Coronary artery (tissue), 2 donors: ENCODE measurements at regions not wholly inside any gene's neighbourhood (a gene's known extent, or its start where the extent isn't known, plus 50 kb on each side); places are given as distances from the start of the nearest gene placed in this dataset.

Experiments
- DNase-seq: peaks from one replicate; pipeline ENCODE4 v3.0.0-alpha.2; 2017; ENCODE audit warnings: low spot score
- H3K27ac ChIP-seq, 2 donors: fragments of 200-600 bp; sonication (generic); one replicate each; pipeline ENCODE4 v1.5.1; 2016 to 2019
- H3K4me3 ChIP-seq: fragments of 200-600 bp; sonication (generic); 2 replicates; pipeline ENCODE4 v1.5.1; 2016; ENCODE audit warnings: mild to moderate bottlenecking, moderate library complexity
- TF ChIP-seq, protein P1 (sequence below): fragments of 200-600 bp; sonication (generic); IDR thresholded peaks from one replicate; pipeline ENCODE4 v1.5.1; 2019; ENCODE audit warnings: antibody characterized with exemption

GRCh38 chr9:105171589-105171988 lies 72.9 kb upstream of the SLC44A1 start:
- Histone ChIP-seq H3K4me3 (no peak overlapping the region), H3K27ac (no peak overlapping the region)
- no peak for DNase-seq
- TF ChIP-seq, protein P1, sequence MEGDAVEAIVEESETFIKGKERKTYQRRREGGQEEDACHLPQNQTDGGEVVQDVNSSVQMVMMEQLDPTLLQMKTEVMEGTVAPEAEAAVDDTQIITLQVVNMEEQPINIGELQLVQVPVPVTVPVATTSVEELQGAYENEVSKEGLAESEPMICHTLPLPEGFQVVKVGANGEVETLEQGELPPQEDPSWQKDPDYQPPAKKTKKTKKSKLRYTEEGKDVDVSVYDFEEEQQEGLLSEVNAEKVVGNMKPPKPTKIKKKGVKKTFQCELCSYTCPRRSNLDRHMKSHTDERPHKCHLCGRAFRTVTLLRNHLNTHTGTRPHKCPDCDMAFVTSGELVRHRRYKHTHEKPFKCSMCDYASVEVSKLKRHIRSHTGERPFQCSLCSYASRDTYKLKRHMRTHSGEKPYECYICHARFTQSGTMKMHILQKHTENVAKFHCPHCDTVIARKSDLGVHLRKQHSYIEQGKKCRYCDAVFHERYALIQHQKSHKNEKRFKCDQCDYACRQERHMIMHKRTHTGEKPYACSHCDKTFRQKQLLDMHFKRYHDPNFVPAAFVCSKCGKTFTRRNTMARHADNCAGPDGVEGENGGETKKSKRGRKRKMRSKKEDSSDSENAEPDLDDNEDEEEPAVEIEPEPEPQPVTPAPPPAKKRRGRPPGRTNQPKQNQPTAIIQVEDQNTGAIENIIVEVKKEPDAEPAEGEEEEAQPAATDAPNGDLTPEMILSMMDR, result no peak

GRCh38 chr9:105172436-105172835 lies 72.0 kb upstream of the SLC44A1 start:
- Histone ChIP-seq H3K4me3 (no peak overlapping the region), H3K27ac (no peak overlapping the region)
- TF ChIP-seq, protein P1, result no peak
- DNase-seq, result no peak

DNA sequence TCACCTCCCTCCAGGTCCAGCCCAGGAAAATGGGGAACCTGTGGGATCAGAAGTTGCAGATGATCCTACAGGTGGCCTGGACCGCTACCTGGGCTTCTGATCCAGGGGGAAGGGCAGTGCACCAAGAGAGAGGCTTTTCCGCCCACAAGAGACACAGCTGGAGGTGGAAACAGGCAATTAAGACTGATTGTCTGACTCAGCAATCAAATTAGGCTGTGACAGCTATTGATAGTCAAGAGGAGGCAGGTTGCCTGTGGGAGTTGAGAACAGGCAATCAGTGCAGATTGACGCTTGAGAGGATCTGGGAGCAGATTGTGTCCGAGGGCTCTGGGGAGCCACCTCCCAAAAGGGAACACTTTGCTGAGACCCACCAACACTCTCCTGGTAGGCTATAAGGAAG lies 71.1 kb upstream of the SLC44A1 start:
- DNase-seq, result no peak
- no peak overlapping the region for H3K4me3 ChIP-seq
- H3K27ac ChIP-seq, result no peak overlapping the region
- TF ChIP-seq, protein P1, result no peak

- DNase-seq, result no peak
- Histone ChIP-seq H3K4me3 (no peak overlapping the region), H3K27ac (no peak overlapping the region)
- TF ChIP-seq, protein P1, result no peak
Observed at GRCh38 chr9:105173826-105174225, 70.6 kb upstream of the SLC44A1 start.

DNA sequence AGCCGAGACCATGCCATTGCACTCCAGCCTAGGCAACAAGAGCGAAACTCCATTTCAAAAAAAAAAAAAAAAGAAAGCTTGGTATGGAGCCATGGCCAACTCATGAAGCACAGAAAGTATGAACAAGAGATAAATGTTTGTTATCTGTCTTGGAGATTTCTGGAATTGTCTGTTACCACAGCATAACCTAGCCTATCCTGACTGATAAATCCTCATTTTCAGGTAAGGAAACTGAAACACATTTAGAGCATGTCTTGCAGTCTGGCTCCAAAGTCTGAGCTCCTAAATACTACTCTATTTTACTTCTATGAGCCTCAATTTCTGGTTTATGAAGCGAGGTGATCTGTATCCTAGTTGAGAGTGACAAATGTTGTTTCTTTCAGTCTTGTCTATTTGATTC lies 68.3 kb upstream of the SLC44A1 start:
- Histone ChIP-seq H3K27ac (no peak overlapping the region), H3K4me3 (no peak overlapping the region)
- no peak for DNase-seq
- TF ChIP-seq, protein P1, result no peak

- DNase-seq, result no peak
Observed at GRCh38 chr9:105178076-105178475, 66.4 kb upstream of the SLC44A1 start.

GRCh38 chr9:105187781-105188180 lies 56.7 kb upstream of the SLC44A1 start:
- TF ChIP-seq, protein P1, result no peak
- no peak overlapping the region for H3K27ac ChIP-seq
- DNase-seq, result no peak
- H3K4me3 ChIP-seq, result no peak overlapping the region

More at GRCh38 chr9:105178076-105178475, 66.4 kb upstream of the SLC44A1 start:
- TF ChIP-seq, protein P1, result no peak
- no peak overlapping the region for H3K4me3 ChIP-seq
- H3K27ac ChIP-seq, result no peak overlapping the region
